ENCODE measurements at regions not wholly inside any gene's neighbourhood (a gene's known extent, or its start where the extent isn't known, plus 50 kb on each side); places are given as distances from the start of the nearest gene placed in this dataset.
A peak's percentile ranks its signal among the peaks of the same experiment; 100 is the strongest.

- no peak for TF ChIP-seq CEBPZ (IDR thresholded peaks at IDR 0.05; ENCODE audit: low read length)
- TF ChIP-seq MXD3 (CRISPR knock-in tag; IDR thresholded peaks at IDR 0.05): peak; percentile 39; the same call in 1 of the 2 replicates
- no peak for TF ChIP-seq ZXDC (CRISPR knock-in tag; IDR thresholded peaks at IDR 0.05)
- TF ChIP-seq ZNF263 (CRISPR knock-in tag; IDR thresholded peaks at IDR 0.05): peak; percentile 81
- TF ChIP-seq TGIF2 (CRISPR knock-in tag; IDR thresholded peaks at IDR 0.05): peak; percentile 90
- peak in 1 of 2 experiments; percentile 74; a peak in 2 of 4 replicates for TF ChIP-seq KLF16 (CRISPR knock-in tag; IDR thresholded peaks at IDR 0.05)
- TF ChIP-seq ZNF678 (CRISPR knock-in tag; IDR thresholded peaks at IDR 0.05): peak; percentile 88; the same call in 1 of the 2 replicates
- peak; percentile 70; the same call in 1 of the 2 replicates for TF ChIP-seq E2F2 (CRISPR knock-in tag; IDR thresholded peaks at IDR 0.05; ENCODE audit: borderline replicate concordance)
- TF ChIP-seq CREBL2 (CRISPR knock-in tag; IDR thresholded peaks at IDR 0.05; ENCODE audit: borderline replicate concordance): no peak
- TF ChIP-seq CTCF (CRISPR knock-in tag; IDR thresholded peaks at IDR 0.05): peak; percentile 46
- TF ChIP-seq ZBTB42 (CRISPR knock-in tag; IDR thresholded peaks at IDR 0.05): no peak
- TF ChIP-seq ZBTB7A (CRISPR knock-in tag; IDR thresholded peaks at IDR 0.05): peak; percentile 94
Measured at GRCh38 chr20:22511943-22512910, 72.1 kb downstream of the FOXA2 start (continued).

Measured in HepG2 (cell line).